LNCaP clone FGC (cell line): ENCODE measurements at regions not wholly inside any gene's neighbourhood (a gene's known extent, or its start where the extent isn't known, plus 50 kb on each side); places are given as distances from the start of the nearest gene placed in this dataset.

Experiments used
- DNase-seq: peaks from one replicate; pipeline ENCODE4 v3.0.0-alpha.2; 2011; ENCODE audit warnings: low read depth
- H3K4me3 ChIP-seq: 2 replicates; pipeline ENCODE4 v1.5.1; 2011; ENCODE audit warnings: mild to moderate bottlenecking, low read depth, low read length, control low read depth
- TF ChIP-seq, protein P1 (sequence below): IDR thresholded peaks from 2 replicates; pipeline ENCODE4 v1.5.1; 2012; ENCODE audit warnings: mild to moderate bottlenecking; ENCODE audit not compliant: control insufficient read depth, insufficient read depth; ENCODE audit errors: extremely low read depth

DNA sequence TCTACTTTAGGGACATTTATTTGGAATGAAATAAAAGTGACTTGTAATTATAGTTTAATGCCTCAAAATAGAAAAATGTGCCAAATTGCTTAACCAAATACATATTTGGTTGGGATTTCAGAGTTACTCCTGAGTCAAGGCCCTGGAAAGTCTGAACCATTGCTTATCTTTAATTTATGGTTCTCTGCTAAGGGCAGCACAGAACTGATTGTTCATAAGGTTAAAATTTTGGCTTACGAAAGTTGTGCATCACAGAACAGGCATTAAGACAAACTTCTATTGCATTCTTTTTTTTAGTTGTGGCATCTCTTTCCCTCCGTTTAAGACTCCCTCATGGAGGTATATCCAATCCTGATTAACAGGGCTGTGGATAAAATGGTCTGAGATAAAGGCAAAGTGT, 92.2 kb upstream of the TENT5A start:
- H3K4me3 ChIP-seq = no peak overlapping the region
- no peak for DNase-seq
- TF ChIP-seq, protein P1, sequence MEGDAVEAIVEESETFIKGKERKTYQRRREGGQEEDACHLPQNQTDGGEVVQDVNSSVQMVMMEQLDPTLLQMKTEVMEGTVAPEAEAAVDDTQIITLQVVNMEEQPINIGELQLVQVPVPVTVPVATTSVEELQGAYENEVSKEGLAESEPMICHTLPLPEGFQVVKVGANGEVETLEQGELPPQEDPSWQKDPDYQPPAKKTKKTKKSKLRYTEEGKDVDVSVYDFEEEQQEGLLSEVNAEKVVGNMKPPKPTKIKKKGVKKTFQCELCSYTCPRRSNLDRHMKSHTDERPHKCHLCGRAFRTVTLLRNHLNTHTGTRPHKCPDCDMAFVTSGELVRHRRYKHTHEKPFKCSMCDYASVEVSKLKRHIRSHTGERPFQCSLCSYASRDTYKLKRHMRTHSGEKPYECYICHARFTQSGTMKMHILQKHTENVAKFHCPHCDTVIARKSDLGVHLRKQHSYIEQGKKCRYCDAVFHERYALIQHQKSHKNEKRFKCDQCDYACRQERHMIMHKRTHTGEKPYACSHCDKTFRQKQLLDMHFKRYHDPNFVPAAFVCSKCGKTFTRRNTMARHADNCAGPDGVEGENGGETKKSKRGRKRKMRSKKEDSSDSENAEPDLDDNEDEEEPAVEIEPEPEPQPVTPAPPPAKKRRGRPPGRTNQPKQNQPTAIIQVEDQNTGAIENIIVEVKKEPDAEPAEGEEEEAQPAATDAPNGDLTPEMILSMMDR = no peak

DNA sequence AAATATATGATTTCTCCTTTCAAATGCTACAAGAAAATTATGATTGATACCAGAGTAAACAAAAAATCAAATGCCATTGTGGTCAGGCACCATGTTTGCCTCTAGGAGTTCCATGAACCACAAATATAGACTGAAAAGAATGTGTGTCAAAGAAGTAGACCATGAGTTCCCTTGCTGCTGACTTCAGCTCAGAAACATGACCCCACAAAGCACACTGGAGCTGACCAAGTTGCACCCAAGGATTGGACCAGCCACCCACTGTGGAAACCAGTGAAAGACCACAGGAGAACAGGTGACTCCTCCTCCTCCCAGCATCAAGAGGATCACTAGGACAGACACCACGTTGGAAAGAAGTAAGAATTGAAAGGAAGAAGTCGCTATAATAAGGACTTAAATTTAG, 90.8 kb upstream of the TENT5A start:
- TF ChIP-seq, protein P1 = no peak
- DNase-seq = no peak
- no peak overlapping the region for H3K4me3 ChIP-seq

DNA sequence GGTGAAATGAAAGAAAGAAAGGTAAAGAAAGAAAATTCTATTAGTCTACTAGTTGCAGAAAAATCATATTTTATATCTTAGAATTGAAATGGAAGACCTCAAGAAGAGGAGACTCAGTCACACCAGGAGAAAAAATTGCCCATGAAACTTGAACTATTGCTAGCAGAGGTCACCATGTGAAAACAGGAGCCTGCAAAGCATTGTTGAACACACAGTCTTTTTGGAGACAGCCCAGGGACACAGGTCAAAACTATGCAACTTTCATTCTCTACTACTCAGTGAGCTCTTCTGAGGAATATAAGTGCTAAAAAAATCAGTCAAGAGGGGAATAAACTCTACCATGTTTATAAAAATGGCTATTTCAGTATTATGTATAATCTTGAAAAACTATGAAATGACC, 89.8 kb upstream of the TENT5A start:
- DNase-seq = no peak
- H3K4me3 ChIP-seq = no peak overlapping the region

DNA sequence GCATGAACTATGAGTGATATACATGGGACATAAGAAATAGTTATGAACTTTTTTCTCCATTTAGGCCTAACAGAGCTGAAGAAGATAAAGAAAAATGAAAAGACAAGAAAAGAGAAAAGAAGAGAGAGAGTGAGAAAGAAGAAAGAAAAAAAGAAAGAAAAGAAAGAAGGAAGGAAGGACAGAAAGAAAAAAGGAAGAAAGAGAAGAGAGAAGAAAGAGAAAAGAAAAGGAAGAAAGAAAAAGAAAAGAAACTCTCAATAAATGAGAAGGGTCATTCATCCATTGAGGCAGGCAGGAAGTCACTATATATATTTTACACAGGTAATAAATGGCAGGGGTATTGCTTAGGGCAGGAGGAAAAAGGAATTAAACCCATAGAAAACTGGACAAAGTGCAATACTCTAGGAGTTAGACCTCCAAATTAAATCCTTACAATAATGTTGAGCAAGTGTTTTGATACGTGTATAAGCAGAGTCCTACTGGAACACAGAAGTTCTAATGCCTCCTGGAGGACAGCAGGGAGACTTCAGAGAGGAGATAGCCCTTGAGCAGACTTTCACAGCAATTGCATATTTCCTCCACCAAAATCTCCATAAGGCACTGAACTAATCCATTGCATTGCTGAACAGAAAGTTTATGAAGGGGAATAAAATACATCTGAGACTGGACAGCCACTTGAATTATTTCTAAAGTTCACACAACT, 86.4 kb upstream of the TENT5A start:
- DNase-seq = no peak
- TF ChIP-seq, protein P1 = no peak
- no peak overlapping the region for H3K4me3 ChIP-seq

More for the DNA sequence above, 89.8 kb upstream of the TENT5A start:
- TF ChIP-seq, protein P1 = no peak

DNA sequence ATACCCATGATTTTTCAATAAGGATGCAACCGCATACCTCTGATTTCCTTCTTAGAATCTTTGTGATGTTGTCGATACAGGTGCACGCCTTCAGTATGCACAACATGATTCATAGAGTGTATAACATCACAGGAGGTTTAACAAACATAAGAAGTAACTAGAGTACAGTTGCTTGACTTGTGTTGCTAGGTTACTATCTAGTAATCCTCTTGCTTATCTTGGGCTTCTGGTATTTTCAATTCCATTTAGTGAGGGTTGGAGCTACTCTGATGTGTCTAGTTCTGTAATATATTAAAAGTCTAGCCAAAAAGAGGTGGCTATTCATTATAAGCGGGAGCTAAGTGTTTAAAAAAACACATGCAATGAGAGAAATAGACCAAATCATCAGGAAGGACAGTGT, 85.5 kb upstream of the TENT5A start:
- no peak overlapping the region for H3K4me3 ChIP-seq
- TF ChIP-seq, protein P1 = no peak
- DNase-seq = no peak

DNA sequence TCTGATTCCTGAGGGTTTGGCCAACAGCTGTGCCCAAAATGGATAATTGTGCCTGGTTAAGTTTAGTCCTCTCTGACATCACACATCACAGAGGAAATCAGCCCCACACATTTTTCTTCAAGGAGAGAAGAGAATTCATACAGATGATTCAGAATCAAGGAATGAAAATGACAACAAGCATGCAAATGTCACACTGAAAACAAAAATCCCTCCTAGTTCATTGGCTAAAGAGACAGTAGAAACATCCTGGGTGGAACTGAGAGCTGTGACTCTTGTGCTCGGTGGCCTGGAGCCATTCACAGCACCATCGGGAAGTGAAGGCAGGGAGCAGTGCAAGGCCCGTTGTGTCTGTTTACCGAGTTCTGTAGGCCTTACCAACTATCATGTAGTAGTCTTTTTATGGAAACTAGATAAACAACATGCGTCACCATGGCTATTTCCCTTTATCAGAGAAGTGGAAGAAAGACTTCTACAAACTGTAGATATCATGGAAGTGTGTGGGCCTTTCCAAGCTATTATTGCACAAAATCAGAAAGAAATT, 81.7 kb upstream of the TENT5A start:
- no peak for DNase-seq
- TF ChIP-seq, protein P1 = no peak
- no peak overlapping the region for H3K4me3 ChIP-seq

DNA sequence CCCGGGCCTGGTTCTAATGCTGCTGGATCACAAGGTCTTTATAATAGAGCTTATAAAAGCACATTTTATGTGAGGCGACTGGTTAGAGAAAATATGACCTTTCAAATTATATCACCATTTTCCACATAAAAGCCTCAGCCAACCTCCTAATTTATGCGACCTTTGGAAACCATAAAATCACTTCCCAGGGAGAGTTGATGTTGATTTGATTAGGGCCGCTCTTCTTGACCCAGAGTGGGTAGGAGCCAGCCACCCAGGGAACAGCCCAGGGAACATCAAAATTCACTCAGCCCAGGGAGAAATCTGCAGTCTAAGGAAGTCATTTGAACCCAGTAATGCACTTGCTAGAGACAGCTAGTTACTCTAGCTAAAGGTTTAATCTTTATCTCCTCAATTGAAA, 79.8 kb upstream of the TENT5A start:
- no peak for DNase-seq
- TF ChIP-seq, protein P1 = no peak
- H3K4me3 ChIP-seq = no peak overlapping the region
